ENCODE measurements at regions not wholly inside any gene's neighbourhood (a gene's known extent, or its start where the extent isn't known, plus 50 kb on each side); places are given as distances from the start of the nearest gene placed in this dataset.

DNA sequence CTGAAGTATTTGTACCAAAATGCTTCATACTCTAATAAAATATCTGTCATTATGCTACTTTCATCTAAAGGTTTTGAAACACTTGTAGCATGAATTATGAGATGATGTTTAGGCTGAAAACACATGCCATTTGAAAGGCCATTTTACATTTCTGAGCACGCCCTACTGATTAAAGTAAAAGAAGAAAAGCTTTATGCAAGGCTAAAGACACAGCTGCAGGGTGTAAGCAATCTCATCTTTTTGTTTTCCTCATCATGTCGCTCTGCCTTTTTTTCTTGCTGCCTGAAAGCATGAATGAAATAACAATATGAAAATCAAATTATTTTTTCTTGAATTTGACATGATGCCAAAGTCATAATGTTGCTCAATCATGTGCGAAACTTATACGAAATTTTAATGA lies 148.6 kb upstream of the ARG1 start:
- TF ChIP-seq, protein P1, sequence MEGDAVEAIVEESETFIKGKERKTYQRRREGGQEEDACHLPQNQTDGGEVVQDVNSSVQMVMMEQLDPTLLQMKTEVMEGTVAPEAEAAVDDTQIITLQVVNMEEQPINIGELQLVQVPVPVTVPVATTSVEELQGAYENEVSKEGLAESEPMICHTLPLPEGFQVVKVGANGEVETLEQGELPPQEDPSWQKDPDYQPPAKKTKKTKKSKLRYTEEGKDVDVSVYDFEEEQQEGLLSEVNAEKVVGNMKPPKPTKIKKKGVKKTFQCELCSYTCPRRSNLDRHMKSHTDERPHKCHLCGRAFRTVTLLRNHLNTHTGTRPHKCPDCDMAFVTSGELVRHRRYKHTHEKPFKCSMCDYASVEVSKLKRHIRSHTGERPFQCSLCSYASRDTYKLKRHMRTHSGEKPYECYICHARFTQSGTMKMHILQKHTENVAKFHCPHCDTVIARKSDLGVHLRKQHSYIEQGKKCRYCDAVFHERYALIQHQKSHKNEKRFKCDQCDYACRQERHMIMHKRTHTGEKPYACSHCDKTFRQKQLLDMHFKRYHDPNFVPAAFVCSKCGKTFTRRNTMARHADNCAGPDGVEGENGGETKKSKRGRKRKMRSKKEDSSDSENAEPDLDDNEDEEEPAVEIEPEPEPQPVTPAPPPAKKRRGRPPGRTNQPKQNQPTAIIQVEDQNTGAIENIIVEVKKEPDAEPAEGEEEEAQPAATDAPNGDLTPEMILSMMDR (IDR thresholded peaks at IDR 0.05), result no peak
- Histone ChIP-seq H3K27ac (no peak overlapping the region), H3K27me3 (no peaks in the 10 kb centered on the region), H3K4me1 (peaks cover 12% of the 10 kb centered on the region), H3K36me3 (ENCODE audit: low read depth, missing control alignments) (no peaks in the 10 kb centered on the region), H3K9me3 (no peaks in the 10 kb centered on the region), H3K4me3 (no peak overlapping the region)
- DNase-seq, result no peak
- intact Hi-C loops (cut with DNase I; ENCODE audit: low total_unique reads), result no loop called here
- 88 to 92% methylated on average over 4 of the region's 4 CpGs for WGBS, 2 donors

GRCh38 chr6:131427434-131428058 lies 145.5 kb upstream of the ARG1 start:
- H3K4me3 ChIP-seq, result no peak overlapping the region
- 38 to 41% methylated on average over 5 of the region's 5 CpGs for WGBS, 2 donors
- H3K27ac ChIP-seq, result no peak overlapping the region
- no peaks in the 10 kb centered on the region for H3K27me3 ChIP-seq
- no peak for TF ChIP-seq POLR2A (IDR thresholded peaks at IDR 0.05)
- TF ChIP-seq, protein P1 (IDR thresholded peaks at IDR 0.05), result no peak
- no peaks in the 10 kb centered on the region for H3K36me3 ChIP-seq (ENCODE audit: low read depth, missing control alignments)
- H3K4me1 ChIP-seq, result peaks cover 12% of the 10 kb centered on the region
- no peak for DNase-seq
- H3K9me3 ChIP-seq, result no peaks in the 10 kb centered on the region
- intact Hi-C loops (cut with DNase I; ENCODE audit: low total_unique reads), result no loop called here

GRCh38 chr6:131430531-131430930 lies 142.5 kb upstream of the ARG1 start:
- no peaks in the 10 kb centered on the region for H3K9me3 ChIP-seq
- no peak overlapping the region for H3K27ac ChIP-seq
- no peaks in the 10 kb centered on the region for H3K27me3 ChIP-seq
- H3K4me1 ChIP-seq, result peaks cover 12% of the 10 kb centered on the region
- intact Hi-C loops (cut with DNase I; ENCODE audit: low total_unique reads), result no loop called here
- TF ChIP-seq POLR2A (IDR thresholded peaks at IDR 0.05), result no peak
- TF ChIP-seq, protein P1 (IDR thresholded peaks at IDR 0.05), result no peak
- no peak overlapping the region for H3K4me3 ChIP-seq
- WGBS, 2 donors, result 75 to 79% methylated on average over 4 of the region's 4 CpGs
- no peak for DNase-seq
- no peaks in the 10 kb centered on the region for H3K36me3 ChIP-seq (ENCODE audit: low read depth, missing control alignments)

- WGBS, 2 donors, result 32 to 84% methylated on average over 2 of the region's 2 CpGs
- intact Hi-C loops (cut with DNase I; ENCODE audit: low total_unique reads), result no loop called here
- no peaks in the 10 kb centered on the region for H3K9me3 ChIP-seq
Measured at GRCh38 chr6:131431718-131432117, 141.3 kb upstream of the ARG1 start.

More at GRCh38 chr6:131431718-131432117, 141.3 kb upstream of the ARG1 start:
- Histone ChIP-seq H3K4me3 (no peak overlapping the region), H3K27me3 (no peaks in the 10 kb centered on the region), H3K36me3 (ENCODE audit: low read depth, missing control alignments) (no peaks in the 10 kb centered on the region), H3K27ac (no peak overlapping the region), H3K4me1 (peaks cover 12% of the 10 kb centered on the region)
- TF ChIP-seq, protein P1 (IDR thresholded peaks at IDR 0.05), result no peak
- TF ChIP-seq POLR2A (IDR thresholded peaks at IDR 0.05), result no peak
- DNase-seq, result no peak
